HG02759 (cell line): ENCODE measurements at regions not wholly inside any gene's neighbourhood (a gene's known extent, or its start where the extent isn't known, plus 50 kb on each side); places are given as distances from the start of the nearest gene placed in this dataset.
"Not testable (repeated sequence)": the region's sequence is repeated elsewhere in the genome, so short reads cannot be mapped to it uniquely, and the experiment has no call there.

Experiments
- ATAC-seq: cut with Tn5 transposase; IDR thresholded peaks from one replicate; pipeline ENCODE4 v1.9.1; 2021; ENCODE audit warnings: mild to moderate bottlenecking, moderate library complexity; ENCODE audit not compliant: unreplicated experiment

DNA sequence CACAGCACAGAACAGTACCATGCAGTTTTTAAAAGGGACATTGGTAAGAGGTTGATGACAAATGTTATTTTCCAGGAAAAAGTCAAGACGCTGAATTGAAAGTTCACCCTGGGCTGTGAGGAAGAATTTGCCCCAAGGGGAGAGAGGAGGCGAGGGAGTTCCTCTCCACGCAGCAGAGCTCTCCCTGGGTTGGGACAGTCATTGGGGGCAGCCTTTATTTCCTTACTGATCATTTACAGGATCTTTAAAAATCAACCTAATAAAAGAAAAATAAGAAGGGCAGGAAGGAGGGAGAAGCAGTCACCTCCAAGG lies 49.9 kb upstream of the WNT7B start:
- no peak for ATAC-seq

DNA sequence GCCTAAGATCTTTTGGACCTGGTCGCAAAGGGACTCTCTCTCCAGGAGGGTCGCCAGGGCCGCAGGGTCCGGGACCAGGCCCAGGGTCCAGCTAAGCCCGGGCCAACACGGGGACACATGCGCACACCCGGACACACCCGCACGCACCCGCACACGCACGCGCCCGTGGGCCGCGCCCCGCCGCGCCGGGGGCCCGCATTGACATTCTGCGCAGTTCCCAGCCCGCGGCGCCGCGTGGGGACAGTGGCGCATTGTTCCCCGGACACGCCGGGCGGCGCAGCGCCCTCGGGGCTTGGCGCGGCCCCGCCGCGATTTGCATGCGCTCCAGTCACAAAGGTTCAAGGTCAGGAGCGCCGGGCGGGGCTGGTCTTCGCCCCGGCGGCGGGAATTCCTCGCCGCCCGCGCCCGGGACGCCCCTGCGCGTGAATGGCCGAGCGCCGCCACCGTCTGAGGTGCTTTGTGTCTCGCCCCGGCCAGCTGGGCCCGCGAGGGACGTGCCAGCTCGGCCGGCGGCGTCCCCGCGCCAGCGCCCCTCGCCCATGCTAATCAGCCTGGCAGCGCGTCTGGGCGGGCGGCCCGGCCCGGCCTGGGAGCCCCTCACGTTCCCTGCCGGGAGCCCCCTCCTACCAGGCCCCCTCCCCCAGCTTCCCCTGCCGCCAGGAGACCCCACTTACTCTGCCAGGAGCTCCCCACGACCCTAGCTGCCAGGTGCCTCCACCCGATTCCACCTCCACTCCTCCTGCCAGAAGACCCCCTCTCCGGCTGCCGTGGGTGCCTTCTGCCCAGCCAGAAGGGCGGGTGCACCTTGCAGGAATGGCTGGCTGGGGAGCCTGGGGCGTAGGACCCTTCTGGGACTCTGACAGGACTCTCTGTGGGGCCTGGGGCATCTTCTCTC lies 50.5 kb upstream of the WNT7B start:
- ATAC-seq = no peak

DNA sequence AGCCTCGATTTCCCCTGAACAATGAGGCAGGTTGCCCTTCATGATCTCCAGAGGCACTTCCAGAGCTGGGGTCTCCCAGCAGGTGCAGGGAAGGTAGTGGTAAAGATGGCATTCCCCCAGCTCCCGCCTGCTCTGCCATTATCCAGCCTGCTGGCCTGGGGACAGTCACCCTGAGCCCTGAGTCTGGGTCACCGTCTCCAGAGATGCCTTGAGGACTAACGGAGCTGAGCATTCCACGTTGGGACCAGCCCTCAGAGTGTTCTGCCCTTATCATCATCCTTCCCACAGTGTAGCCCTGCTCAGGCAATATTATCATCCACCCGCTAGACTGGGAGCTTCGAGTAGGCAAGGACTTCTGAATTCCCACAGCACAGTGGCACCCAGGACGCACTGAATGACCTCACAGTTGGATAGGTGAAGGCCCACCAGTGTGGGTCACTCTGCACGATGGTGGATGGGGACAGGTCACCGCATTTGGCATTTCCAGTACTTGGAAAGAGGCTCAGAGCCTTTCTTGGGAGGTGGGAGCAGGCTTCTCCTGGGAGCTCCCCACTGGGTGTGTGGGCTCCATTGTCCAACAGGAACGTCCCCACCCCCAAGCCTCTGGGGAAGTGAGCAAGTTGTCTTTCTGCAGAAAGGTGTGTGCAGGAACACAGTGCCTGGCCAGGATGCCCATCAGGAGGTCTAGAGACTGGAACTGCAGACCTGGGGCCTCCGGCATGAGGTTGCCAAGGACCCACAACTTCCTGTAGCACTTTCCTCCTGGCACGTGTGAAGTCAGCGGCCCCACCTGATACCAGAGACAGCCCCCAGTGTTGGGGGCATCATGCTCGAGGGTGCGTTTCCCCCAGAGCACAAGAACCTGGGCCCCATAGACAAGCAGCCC lies 51.4 kb upstream of the WNT7B start:
- no peak for ATAC-seq

DNA sequence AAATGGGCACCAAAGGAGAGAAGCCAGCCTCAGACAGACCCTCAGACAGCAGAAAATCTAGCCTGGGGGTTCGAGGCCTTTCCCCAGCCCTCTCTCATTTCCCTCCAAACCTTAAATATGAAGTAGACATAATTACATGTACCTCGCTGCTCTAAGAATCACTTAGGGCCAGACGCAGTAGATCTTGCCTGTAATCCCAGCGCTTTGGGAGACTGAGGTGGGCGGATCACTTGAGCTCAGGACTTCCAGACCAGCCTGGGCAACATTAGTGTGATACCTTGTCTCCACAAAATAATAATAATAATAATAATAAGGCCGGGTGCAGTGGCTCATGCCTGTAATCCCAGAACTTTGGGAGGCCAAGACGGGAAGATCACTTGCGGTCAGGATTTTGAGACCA lies 52.1 kb upstream of the WNT7B start:
- ATAC-seq = no peak

DNA sequence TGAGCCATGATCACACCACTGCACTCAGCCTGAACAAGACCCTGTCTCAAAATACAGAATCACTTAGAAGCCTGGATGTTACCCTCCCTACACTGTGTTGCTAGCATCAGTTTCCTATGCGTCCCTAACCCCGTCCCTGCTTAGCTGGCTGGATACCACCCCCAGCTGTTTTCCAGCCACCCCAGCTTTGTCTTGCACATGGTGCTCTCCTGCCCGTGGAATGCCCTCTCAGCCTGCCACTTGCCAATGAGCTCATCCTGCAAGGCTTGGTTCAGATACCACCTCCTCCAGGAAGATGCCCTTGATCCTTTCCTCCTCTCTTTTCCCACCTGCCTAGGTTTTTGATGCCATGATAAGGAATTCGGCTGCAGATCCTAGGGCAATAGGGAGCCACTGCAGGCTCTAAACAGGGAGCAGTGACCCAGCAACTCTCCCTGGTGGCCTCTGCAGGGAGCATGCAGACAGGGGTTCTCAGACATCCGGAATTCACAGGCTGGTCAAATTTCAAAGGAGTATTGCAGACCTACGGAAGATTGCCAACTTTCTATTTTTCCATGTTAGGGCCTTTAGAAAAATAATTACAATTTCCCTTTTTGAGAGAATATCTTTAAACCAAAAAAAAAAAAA lies 52.7 kb upstream of the WNT7B start:
- no peak for ATAC-seq

DNA sequence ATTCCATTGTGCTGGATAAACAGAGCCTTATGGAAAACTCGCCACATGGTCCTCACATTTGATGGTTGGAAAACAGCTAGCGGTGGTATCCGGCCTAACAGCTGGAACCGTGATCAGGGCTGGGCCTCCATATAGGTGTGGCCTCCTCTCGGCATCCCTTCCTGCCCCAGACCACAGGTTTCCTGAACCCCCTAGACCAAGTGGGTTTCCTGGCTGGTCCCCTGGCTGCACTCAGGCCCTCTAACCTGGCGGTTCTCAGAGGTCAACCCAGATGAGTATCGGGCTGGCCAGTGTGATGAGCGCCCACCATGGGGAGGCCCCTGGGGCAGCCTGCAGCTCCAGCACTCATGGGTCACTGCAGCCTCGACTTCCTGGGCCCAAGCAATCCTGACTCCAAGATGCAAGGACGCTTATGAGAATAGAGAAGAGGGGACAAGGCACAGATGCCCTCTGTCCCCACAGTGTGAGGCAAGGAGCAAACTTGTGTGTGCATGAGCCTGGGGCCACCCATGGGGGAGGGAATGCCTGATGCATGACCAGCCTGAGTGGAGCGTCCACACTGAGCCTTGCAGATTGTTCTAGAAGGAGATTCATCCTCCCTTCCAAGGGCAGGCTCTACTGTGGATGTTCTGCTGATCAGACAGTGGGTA lies 53.4 kb upstream of the WNT7B start:
- no peak for ATAC-seq

DNA sequence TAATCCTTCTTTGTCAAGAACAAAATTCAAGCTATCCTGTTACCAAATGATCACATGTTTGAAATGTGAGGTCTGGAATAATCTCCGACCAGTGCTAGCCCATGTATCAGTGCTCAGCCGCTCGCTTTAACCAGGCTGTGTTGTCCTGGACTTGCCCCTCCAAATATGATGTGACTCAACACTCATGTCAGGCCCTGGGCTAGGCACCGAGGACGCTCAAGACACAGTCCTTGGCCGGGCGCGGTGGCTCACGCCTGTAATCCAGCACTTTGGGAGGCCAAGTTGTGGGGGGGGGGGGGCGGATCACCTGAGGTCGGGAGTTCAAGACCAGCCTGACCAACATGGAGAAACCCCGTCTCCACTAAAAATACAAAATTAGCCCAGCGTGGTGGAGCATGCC lies 54.1 kb upstream of the WNT7B start:
- no peak for ATAC-seq

DNA sequence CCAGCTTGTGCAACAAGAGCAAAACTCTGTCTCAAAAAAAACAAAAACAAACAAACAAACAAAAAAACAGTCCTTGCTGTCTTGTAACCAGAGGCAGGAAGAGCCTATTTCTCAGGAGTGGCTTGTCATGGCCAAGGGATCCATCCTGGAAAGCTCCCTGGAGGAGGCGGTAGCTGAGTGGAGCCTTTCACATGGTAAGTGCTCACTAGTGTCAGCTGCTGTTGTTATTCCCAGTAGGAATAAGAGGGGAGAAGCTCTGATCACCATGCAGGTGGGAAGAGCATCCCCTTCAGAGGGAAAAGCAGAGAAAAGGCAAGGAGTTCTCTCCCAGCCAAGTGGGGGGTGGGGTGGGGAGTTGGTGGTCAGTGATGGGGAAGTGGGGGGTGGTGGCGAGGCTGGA lies 54.6 kb upstream of the WNT7B start:
- no peak for ATAC-seq

DNA sequence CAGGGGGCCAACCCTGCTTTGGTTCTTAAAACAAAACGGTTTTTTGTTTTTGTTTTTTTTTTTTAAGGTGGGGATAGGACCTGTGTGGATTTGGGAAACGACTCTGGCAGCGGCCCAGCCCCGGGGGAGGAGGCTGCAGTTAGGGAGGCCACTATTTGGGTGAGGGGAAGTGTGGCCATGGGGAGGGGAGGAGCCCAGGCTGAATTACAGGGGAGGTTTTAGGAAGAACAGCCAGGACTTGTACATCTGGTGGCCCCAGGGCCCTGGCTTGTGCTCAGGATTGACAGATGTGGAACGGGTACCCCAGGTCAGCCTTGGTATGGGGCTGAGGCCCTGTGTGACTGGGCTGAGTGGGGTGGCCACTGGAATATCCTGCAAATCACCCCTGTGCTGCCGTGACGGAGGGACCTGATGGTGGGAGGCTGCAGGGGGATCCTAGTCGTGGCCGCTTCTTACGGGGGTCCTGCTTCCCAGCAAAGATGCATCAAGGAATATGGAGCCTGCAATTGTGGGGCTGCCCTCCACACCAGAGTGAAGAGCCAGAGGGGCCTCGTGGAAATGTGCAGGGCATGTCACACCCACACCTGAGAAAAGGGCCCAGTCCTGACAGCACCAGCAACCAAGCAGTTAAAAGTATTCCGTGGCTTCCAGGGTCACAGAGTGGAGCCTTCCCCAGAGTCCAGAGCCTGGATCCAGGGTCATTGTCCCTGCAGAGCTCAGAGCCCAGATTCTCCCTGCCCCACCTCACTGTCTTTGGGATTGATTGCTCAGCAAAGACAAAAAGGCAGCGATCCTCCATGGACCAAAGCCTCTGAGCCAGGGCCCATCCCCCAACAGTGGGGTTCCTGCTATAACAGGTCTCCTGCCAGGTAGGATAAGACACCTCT lies 55.2 kb upstream of the WNT7B start:
- no peak for ATAC-seq

DNA sequence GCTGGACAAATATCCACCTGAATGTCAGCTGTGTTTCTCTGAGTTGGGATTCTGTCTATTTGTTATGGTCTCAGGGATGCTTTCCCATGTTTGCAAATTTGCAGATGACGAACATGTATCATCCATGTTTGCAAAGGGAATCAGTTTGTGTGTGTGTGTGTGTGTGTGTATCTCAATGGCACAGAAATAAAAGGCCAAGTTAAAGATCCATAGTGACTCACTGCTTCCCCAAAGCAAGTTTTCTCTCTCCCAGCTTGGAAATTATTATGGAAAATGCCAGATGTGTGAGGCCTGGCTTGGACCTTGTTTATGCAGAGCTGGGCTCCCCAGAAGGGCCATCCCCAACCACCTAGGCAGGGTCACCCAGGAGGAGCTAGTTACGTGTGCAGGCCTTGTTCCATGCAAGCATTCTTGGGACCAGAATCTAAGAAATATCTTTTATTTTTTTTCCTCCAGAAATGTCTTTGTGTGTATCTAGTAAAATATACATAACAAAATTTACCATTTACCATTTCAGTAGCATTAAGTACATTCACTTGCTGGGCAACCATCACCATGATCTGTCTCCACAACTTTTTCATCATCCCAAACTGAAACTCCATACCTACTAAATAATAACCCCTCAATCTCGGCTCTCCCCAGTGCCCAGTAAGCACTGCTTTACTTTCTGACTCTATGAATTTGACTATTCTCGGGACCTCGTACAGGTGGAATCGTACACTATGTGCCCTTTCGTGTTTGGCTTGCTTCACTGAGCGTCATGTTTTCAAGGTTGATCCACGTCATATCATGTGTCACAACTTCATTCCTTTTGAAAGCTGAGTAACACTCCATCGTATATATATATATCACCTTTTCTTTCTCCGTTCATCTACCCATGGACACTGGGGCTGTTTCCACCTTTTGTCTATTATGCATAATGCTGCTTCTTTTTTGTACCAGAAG lies 56.6 kb upstream of the WNT7B start:
- ATAC-seq = no peak

DNA sequence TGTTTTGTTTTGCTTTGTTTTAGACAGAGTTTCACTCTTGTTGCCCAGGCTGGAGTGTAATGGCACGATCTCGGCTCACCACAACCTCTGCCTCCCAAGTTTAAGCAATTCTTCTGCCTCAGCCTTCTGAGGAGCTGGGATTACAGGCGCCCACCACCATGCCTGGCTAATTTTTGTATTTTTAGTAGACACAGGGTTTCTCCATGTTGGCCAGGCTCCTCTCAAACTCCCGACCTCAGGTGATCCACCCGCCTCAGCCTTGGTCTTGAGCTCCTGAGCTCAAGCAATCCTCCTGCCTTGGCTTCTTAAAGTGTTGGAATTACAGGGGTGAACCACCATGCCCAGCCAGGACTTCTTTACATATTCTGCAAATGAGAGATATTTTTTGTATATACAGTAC lies 57.5 kb upstream of the WNT7B start:
- ATAC-seq = not testable (repeated sequence)

DNA sequence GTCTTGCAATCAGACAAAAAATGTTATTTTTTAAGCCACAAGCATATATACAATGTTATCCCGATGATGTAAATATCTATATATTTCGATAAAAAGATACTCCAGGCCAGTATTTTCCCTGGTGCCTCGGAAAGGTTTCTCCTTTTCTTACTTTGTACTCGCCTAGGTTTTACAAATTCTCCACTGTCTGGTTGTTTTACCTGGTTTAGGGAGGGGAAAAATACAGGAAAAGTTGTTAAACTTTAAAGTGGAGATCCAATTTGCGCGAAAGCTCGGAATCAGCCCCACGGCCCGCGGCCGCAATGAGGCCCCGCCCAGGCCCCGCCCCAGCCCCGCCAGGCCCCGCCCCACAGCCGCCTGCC lies 58.4 kb upstream of the WNT7B start:
- no peak for ATAC-seq

DNA sequence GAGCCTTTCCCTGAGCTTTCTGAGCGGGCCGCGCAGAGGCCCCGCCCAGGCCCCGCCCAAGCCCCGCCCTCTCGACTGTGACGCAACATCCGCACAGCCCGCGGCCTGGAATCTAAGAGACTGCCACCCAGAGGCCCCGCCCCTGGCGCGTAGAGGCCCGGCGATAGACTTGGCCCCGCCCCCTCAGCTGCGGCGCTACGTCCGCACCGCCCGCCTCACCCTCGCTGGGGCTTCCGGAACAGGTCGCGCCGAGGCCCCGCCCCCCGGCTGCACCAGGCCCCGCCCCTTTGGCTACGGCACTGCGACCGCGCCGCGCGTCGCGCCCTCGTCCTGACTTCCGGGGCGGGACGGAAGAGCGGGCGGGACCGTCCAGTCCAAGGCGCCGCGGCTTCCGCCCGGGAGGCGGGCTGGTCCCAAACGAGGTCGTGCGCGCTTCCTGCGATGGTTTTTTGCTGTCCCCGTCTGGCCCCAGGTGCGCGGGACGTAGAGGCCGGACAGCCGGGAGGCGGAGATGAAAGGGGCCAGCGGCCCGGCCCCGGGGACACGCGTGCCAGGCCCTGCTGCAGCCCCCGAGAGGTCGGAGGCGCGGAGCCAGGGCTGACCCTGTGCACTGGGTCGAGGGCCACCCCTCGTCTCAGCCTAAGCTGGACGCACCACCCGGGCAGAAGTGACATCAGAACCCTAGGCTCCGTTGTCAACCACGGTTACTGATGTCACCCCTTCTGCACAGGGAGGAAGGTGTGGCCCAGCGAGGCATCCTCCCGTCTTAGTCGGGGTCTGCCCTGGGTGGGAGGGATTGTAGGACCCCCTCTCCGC lies 59.0 kb upstream of the WNT7B start:
- ATAC-seq = peak; percentile 92

DNA sequence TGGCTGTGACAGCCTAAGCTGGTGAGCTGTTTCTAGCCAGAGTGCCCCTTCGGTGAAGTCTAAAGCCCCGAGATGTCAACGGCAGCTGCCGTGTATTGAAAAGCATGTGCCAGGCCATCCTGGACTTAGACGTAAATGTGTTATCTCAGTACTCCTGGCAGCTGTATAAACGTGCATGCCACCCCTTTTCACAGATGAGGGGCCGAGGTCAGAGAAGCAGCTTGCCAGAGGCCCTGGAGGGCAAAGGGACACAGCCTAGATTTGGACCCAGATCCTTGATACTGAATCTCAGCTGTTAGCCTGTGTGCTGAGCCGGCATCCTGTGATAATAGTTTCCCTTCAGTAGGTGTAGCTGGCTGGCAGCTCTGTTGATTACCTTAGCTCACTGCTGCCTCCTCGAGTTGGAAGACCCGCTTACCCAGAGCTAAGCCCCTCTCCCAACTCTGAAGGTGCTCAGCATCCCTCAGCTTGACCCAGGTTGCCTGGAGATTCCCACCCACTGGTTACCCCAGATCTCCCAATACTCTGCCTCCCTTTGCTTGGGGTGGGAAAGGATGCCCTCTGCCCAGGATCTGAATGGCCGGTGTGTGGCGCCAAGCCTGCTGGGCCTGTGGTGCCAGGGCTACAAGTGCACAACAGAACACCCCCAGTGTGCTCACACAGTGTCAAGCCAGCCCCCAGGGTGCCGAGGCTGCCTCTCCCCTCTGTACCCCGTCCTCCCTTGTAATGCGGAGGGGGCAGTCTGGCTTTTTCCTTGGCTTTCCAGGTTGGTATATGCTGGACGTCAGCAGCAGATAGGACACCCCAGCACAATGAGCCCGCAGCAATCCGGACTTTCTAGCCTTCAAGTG lies 59.8 kb upstream of the WNT7B start:
- ATAC-seq = no peak

DNA sequence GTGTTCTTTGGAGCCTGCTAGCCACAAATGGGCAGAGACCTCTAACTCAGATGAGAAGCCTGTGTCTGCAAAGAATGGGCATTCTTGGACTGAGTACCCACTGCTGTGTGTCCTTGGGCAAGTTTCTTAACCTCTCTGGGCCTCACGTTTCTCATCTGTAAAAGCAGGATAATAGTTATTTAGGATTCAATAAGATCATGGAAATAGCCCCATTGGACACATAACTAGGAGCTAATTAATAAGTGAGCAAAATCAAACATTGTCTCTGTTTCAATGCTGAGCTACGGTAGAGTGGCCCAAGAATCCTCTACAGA lies 61.2 kb upstream of the WNT7B start:
- no peak for ATAC-seq

DNA sequence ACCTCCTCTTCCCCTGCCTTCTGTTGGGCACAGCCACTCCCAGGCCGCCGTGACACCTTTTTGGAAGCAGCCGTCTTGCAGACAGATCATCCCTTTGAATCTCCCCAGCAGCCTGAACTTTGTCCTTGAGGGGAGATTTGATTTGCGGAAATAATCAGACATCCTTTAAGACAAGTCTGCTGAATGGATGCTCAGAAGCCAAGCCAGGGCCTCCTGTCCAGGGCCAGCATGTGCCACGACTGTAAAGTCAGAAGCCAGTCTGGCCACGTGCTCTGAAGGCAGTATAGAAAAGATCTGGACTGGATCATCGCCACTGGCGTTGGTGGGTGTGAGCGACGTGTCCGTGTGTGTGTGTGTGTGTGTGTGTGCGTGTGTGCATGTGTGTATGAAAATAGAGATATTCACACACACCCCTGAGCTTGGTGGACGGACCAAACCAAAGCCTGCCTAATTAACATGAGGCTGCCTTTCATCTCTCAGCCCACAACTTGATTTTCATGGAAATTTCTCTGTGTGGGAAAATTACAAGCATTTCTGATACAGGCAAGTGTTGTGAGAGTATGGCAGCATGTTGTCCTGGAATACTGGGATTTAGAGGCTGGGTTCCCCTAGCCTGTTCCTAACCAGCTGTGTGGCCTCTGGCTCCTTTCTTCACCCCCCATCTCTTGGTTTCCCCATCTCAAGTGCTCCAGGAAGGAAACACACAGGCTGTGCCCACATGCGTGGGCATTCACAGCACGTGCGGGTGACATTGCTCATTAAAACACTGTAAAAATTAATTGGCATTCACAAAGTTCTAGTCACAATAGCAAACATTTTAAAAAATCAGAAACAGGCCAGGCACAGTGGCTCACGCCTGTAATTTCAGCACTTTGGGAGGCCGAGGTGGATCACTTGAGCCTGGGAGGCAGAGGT lies 61.8 kb upstream of the WNT7B start:
- ATAC-seq = no peak

DNA sequence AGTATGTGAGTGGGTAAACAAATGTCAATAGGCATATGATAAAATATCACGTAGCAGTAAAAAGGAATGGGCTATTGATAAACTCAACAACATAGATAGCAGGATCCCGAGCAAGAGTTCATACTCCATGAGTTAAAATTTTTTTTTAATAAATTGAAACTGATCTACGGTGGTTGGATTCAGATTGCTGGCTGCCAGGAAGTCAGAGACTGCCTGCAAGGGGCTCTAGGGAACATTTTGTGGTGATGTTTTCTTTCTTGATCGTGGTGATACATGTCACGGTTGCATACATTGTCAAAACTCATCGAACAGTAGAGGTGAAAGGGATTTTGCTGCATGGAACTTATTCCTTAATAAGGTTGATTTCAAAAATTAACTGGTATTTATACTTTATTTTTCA lies 62.6 kb upstream of the WNT7B start:
- ATAC-seq = no peak
